Erythroblast (primary cell): ENCODE measurements at regions not wholly inside any gene's neighbourhood (a gene's known extent, or its start where the extent isn't known, plus 50 kb on each side); places are given as distances from the start of the nearest gene placed in this dataset.

ENCODE experiments used
- GATA1 ChIP-seq: IDR thresholded peaks from 2 replicates; pipeline ENCODE4 v1.6.1; 2011; ENCODE audit warnings: low read depth, mild to moderate bottlenecking, control low read depth, low read length, moderate library complexity
- POLR2A ChIP-seq: IDR thresholded peaks from 2 replicates; pipeline ENCODE4 v1.6.1; 2011; ENCODE audit warnings: mild to moderate bottlenecking, low read length

GRCh38 chr1:214187933-214188332 is 93.0 kb upstream of the SMYD2 start:
- TF ChIP-seq POLR2A (no peak), GATA1 (no peak)
